SK-N-SH treated with all-trans-retinoic acid at 6 μM for 48 hours (cell line): ENCODE measurements at regions not wholly inside any gene's neighbourhood (a gene's known extent, or its start where the extent isn't known, plus 50 kb on each side); places are given as distances from the start of the nearest gene placed in this dataset.

Experiments
- ESRRG ChIP-seq: fragments of 250-450 bp; sonication (Bioruptor Pico); IDR thresholded peaks from 2 replicates; pipeline ENCODE4 v1.6.1; 2021; ENCODE audit warnings: mild to moderate bottlenecking
- PATZ1 ChIP-seq: fragments of 250-450 bp; sonication (Bioruptor Pico); IDR thresholded peaks from 2 replicates; pipeline ENCODE4 v1.8.0; 2020; ENCODE audit warnings: mild to moderate bottlenecking, moderate library complexity, borderline replicate concordance
- TCF4 ChIP-seq: fragments of 250-450 bp; sonication (Bioruptor Pico); IDR thresholded peaks from 2 replicates; pipeline ENCODE4 v1.8.0; 2021; ENCODE audit warnings: mild to moderate bottlenecking, moderate library complexity, borderline replicate concordance
- TSHZ2 ChIP-seq: fragments of 250-450 bp; sonication (Bioruptor Pico); IDR thresholded peaks from 2 replicates; pipeline ENCODE4 v1.5.0; 2020; ENCODE audit warnings: mild to moderate bottlenecking, moderate library complexity
- ZFP3 ChIP-seq: fragments of 250-450 bp; sonication (Bioruptor Pico); IDR thresholded peaks from 2 replicates; pipeline ENCODE4 v1.5.0; 2020; ENCODE audit warnings: mild to moderate bottlenecking, moderate library complexity
- ZFP30 ChIP-seq: fragments of 450-650 bp; formaldehyde crosslinking; IDR thresholded peaks from 2 replicates; pipeline ENCODE4 v1.5.0; 2022; ENCODE audit warnings: mild to moderate bottlenecking, moderate library complexity
- ZNF565 ChIP-seq: fragments of 450-650 bp; formaldehyde crosslinking; conservative IDR thresholded peaks from 2 replicates; pipeline ENCODE4 v1.5.0; 2020; ENCODE audit warnings: low read depth, mild to moderate bottlenecking, moderate library complexity

- TF ChIP-seq PATZ1 (no peak), TCF4 (no peak), ESRRG (CRISPR knock-in tag) (no peak), ZFP3 (CRISPR knock-in tag) (no peak), TSHZ2 (CRISPR knock-in tag) (no peak), ZNF565 (CRISPR knock-in tag) (no peak), ZFP30 (CRISPR knock-in tag) (no peak)
These were observed 492.2 kb downstream of the CCSER2 start for GRCh38 chr10:84820596-84820995.
